Suprapubic skin (tissue), 4 donors: ENCODE measurements at regions not wholly inside any gene's neighbourhood (a gene's known extent, or its start where the extent isn't known, plus 50 kb on each side); places are given as distances from the start of the nearest gene placed in this dataset.

Experiments used
- DNase-seq, 2 donors: peaks; one replicate each; pipeline ENCODE4 v3.0.0-alpha.2; 2019; ENCODE audit warnings: low spot score in 2 of 2
- H3K27ac ChIP-seq: fragments of 200-600 bp; sonication (generic); one replicate; pipeline ENCODE4 v1.5.1; 2019
- H3K27me3 ChIP-seq: fragments of 200-600 bp; sonication (generic); one replicate; pipeline ENCODE4 v1.5.1; 2019
- H3K36me3 ChIP-seq: fragments of 200-600 bp; sonication (generic); one replicate; pipeline ENCODE4 v1.5.1; 2019
- H3K4me1 ChIP-seq: fragments of 200-600 bp; sonication (generic); one replicate; pipeline ENCODE4 v1.5.1; 2019
- H3K4me3 ChIP-seq: fragments of 200-600 bp; sonication (generic); one replicate; pipeline ENCODE4 v1.5.1; 2019; ENCODE audit warnings: mild to moderate bottlenecking
- H3K9me3 ChIP-seq: fragments of 200-600 bp; sonication (generic); one replicate; pipeline ENCODE4 v1.5.1; 2019
- CTCF ChIP-seq, 2 donors: fragments of 200-600 bp in 1 of 2; fragments of 450-650 bp in 1 of 2; sonication (generic) in 1 of 2; IDR thresholded peaks; one replicate each; pipeline ENCODE4 v1.5.1; 2016 to 2019; ENCODE audit warnings: antibody characterized with exemption in 2 of 2, mild to moderate bottlenecking in 1 of 2, moderate library complexity in 1 of 2
- EP300 ChIP-seq: sonication (generic); formaldehyde crosslinking; IDR thresholded peaks from one replicate; pipeline ENCODE4 v1.6.1; 2017; ENCODE audit warnings: antibody characterized with exemption
- POLR2A ChIP-seq, 2 donors: fragments of 450-650 bp; IDR thresholded peaks; one replicate each; pipeline ENCODE4 v1.6.1; 2017; ENCODE audit warnings: antibody characterized with exemption in 2 of 2, mild to moderate bottlenecking in 2 of 2, moderate library complexity in 2 of 2
- POLR2AphosphoS5 ChIP-seq, 3 donors: sonication (generic); formaldehyde crosslinking; IDR thresholded peaks; one replicate each; pipeline ENCODE4 v1.6.1; 2017; ENCODE audit warnings: antibody characterized with exemption in 3 of 3
- WGBS: methylation state at CpG from one replicate; pipeline ENCODE4 v1.1.5; 2018; 5-methylcytosine and 5-hydroxymethylcytosine counted together

- no peaks in the 10 kb centered on the region for H3K27me3 ChIP-seq
- H3K27ac ChIP-seq = no peak overlapping the region
- no peak for DNase-seq
- TF ChIP-seq POLR2AphosphoS5 (IDR thresholded peaks at IDR 0.05) (no peak), CTCF (IDR thresholded peaks at IDR 0.05) (no peak), POLR2A (IDR thresholded peaks at IDR 0.05) (no peak), EP300 (no peak)
- H3K36me3 ChIP-seq = no peaks in the 10 kb centered on the region
- no peaks in the 10 kb centered on the region for H3K9me3 ChIP-seq
- H3K4me1 ChIP-seq = no peaks in the 10 kb centered on the region
- no peak overlapping the region for H3K4me3 ChIP-seq
Observed at GRCh38 chr7:122199171-122199570, 55.1 kb upstream of the AASS start.

- no peak overlapping the region for H3K4me3 ChIP-seq
- H3K27me3 ChIP-seq = no peaks in the 10 kb centered on the region
- no peak for DNase-seq
- TF ChIP-seq EP300 (no peak), POLR2A (IDR thresholded peaks at IDR 0.05) (no peak), POLR2AphosphoS5 (IDR thresholded peaks at IDR 0.05) (no peak), CTCF (IDR thresholded peaks at IDR 0.05) (no peak)
- H3K27ac ChIP-seq = no peak overlapping the region
- H3K9me3 ChIP-seq = no peaks in the 10 kb centered on the region
- no peaks in the 10 kb centered on the region for H3K4me1 ChIP-seq
- no peaks in the 10 kb centered on the region for H3K36me3 ChIP-seq
- WGBS = 52% methylated on average over 1 of the region's 1 CpG
Observed at GRCh38 chr7:122198581-122198980, 54.5 kb upstream of the AASS start.
